ENCODE measurements at regions not wholly inside any gene's neighbourhood (a gene's known extent, or its start where the extent isn't known, plus 50 kb on each side); places are given as distances from the start of the nearest gene placed in this dataset.

DNA sequence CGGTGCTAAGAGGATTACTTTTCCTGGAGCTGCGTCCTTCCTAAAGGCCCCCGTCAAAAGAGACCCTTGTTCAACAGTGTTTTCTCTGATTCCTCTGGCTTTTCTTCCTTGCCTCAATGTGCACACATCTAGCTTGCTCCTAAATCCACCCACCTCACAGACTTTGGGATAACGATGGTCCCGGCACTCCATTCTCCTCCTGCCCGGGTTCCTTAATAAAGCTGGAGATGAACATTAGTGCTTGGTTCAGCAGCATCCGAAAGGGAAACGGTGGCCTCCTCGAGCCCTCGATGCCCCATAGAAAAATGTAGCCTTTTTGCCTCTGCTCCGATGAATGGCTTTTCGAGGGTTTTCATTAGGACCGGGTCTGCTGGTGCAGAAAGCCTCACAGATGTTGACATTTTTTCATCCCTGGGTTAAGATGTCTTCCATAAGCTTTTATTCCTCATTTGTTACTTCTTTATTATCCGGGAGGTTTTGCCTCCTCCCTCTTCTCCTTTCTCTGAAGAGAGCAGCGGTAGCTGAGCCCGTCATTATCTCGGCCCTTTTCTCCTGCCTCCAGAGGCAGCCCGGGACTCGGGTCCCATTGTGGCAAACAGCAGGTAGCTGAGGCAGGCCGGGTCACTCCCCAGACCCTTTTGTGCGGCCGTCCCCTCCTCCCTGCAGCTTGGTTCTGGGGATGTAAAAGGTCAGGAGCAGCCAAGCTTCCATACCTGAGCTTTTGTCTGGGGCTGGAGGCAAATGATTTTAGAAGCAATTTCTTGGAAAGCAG lies 64.6 kb downstream of the CPN2 start:
- CTCF ChIA-PET = no interaction called here
- Mint-ChIP-seq H3K27me3 (peaks cover 8% of the 10 kb centered on the region), H3K4me1 (no peaks in the 10 kb centered on the region), H3K27ac (no peak overlapping the region), H3K36me3 (ENCODE audit: low read depth) (peaks cover 2% of the 10 kb centered on the region), H3K4me3 (no peak overlapping the region), H3K9me3 (peaks cover 2% of the 10 kb centered on the region)
- DNase-seq (no peak), ATAC-seq (ENCODE audit: low read depth) (no peak)
- intact Hi-C loops (cut with micrococcal nuclease) = no loop called here
- POLR2A ChIA-PET = interaction anchor here (0.6 kb wide), 1 partner anchor 563 kb away, joined by 4 read pairs; no protein-coding TSS in a partner anchor
- TF ChIP-seq, protein P1, sequence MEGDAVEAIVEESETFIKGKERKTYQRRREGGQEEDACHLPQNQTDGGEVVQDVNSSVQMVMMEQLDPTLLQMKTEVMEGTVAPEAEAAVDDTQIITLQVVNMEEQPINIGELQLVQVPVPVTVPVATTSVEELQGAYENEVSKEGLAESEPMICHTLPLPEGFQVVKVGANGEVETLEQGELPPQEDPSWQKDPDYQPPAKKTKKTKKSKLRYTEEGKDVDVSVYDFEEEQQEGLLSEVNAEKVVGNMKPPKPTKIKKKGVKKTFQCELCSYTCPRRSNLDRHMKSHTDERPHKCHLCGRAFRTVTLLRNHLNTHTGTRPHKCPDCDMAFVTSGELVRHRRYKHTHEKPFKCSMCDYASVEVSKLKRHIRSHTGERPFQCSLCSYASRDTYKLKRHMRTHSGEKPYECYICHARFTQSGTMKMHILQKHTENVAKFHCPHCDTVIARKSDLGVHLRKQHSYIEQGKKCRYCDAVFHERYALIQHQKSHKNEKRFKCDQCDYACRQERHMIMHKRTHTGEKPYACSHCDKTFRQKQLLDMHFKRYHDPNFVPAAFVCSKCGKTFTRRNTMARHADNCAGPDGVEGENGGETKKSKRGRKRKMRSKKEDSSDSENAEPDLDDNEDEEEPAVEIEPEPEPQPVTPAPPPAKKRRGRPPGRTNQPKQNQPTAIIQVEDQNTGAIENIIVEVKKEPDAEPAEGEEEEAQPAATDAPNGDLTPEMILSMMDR (IDR thresholded peaks at IDR 0.05) = no peak

DNA sequence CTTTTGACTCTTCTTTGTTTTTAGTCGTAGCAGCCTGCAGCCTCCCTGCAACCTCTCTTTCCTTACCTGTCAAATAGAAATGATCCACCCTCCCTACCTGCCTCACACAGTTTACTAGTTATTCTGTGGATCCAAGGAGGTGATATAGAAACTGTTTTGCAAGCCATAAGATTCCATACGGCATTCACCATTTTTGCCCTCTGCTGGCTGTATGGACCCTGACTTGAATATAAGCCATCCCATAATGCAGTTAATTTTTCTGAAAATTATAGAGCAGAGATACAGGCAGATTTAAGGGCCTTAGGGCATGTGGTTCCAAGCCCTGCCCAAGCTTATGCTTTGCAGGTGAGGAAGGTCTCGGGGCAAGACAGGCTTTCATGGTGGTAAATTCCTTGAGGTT lies 63.8 kb downstream of the CPN2 start:
- no peak for ATAC-seq (ENCODE audit: low read depth)
- intact Hi-C loops (cut with micrococcal nuclease) = no loop called here
- H3K27ac Mint-ChIP-seq = no peak overlapping the region
- no peaks in the 10 kb centered on the region for H3K4me1 Mint-ChIP-seq
- TF ChIP-seq, protein P1 (IDR thresholded peaks at IDR 0.05) = no peak
- DNase-seq = no peak
- CTCF ChIA-PET = no interaction called here
- no peak overlapping the region for H3K4me3 Mint-ChIP-seq
- peaks cover 11% of the 10 kb centered on the region for H3K27me3 Mint-ChIP-seq
- peaks cover 4% of the 10 kb centered on the region for H3K9me3 Mint-ChIP-seq
- H3K36me3 Mint-ChIP-seq (ENCODE audit: low read depth) = peaks cover 2% of the 10 kb centered on the region
- POLR2A ChIA-PET = no interaction called here

DNA sequence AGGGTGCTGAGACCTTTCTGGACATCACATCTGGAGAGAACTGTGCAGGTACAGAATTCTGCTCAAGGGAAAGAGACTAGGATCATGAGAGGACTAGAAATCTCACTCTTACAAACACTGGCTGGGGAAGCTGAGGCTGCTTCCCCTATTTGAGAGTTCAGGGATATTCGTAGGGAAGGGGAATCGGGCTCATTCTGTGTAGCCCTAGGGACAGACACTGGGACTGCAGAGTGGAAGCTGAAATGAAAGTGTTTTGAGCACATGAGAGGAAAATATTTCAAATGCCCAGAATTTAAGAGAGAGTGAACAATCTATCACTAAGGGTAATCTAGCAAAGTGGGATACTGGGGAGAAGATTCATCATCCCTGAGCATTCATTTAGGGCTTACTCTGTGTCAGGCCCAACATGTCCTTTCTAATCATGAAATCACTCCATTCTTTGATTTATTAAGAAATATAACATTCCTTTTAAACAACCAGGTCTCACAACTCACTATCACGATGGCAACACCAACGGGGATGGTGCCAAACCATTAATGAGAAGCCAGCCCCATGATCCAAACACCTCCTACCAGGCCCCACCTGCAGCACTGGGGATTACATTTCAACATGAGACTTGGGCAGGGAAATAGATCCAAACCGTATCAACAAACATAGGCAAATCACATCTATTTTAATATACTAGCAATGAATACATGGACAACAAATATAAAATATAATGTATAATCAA lies 63.0 kb downstream of the CPN2 start:
- ChIA-PET CTCF (no interaction called here), POLR2A (no interaction called here)
- Mint-ChIP-seq H3K4me1 (no peaks in the 10 kb centered on the region), H3K27ac (no peak overlapping the region), H3K9me3 (peaks cover 5% of the 10 kb centered on the region), H3K36me3 (ENCODE audit: low read depth) (peaks cover 2% of the 10 kb centered on the region), H3K27me3 (peaks cover 11% of the 10 kb centered on the region), H3K4me3 (no peak overlapping the region)
- TF ChIP-seq, protein P1 (IDR thresholded peaks at IDR 0.05) = no peak
- no peak for DNase-seq
- intact Hi-C loops (cut with micrococcal nuclease) = no loop called here
- ATAC-seq (ENCODE audit: low read depth) = no peak
